SKM-1 (cell line): ENCODE measurements at regions not wholly inside any gene's neighbourhood (a gene's known extent, or its start where the extent isn't known, plus 50 kb on each side); places are given as distances from the start of the nearest gene placed in this dataset.
"Not testable (repeated sequence)": the region's sequence is repeated elsewhere in the genome, so short reads cannot be mapped to it uniquely, and the experiment has no call there.

Experiments used
- DNase-seq: peaks from one replicate; lab custom pipeline; 2025; ENCODE audit not compliant: unreplicated experiment; lab: John Stamatoyannopoulos, UW

GRCh38 chr7:63856466-63856865, 142.2 kb upstream of the ZNF722 start:
- DNase-seq: not testable (repeated sequence)

- no peak for DNase-seq
These were observed 131.5 kb upstream of the ZNF722 start for GRCh38 chr7:63867127-63867526.

GRCh38 chr7:63874242-63874641, 124.4 kb upstream of the ZNF722 start:
- not testable (repeated sequence) for DNase-seq

GRCh38 chr7:63876707-63877322, 121.8 kb upstream of the ZNF722 start:
- no peak for DNase-seq

- DNase-seq: no peak
These were observed 111.6 kb upstream of the ZNF722 start for GRCh38 chr7:63887031-63887430.

GRCh38 chr7:63899691-63900393, 98.8 kb upstream of the ZNF722 start:
- DNase-seq: no peak

- DNase-seq: peak; percentile 27
These were observed 98.0 kb upstream of the ZNF722 start for GRCh38 chr7:63900394-63901203.

- not testable (repeated sequence) for DNase-seq
These were observed 97.5 kb upstream of the ZNF722 start for GRCh38 chr7:63901204-63901506.

- no peak for DNase-seq
These were observed 79.7 kb upstream of the ZNF722 start for GRCh38 chr7:63918986-63919385.

- no peak for DNase-seq
These were observed 73.4 kb upstream of the ZNF722 start for GRCh38 chr7:63925262-63925625.

- peak; percentile 56 for DNase-seq
These were observed 72.8 kb upstream of the ZNF722 start for GRCh38 chr7:63925626-63926460.

- DNase-seq: no peak
These were observed 71.4 kb upstream of the ZNF722 start for GRCh38 chr7:63927261-63927660.

- no peak for DNase-seq
These were observed 67.5 kb upstream of the ZNF722 start for GRCh38 chr7:63931057-63931600.

- no peak for DNase-seq
These were observed 66.6 kb upstream of the ZNF722 start for GRCh38 chr7:63931985-63932577.
